Adrenal gland (tissue), 9 donors: ENCODE measurements at regions not wholly inside any gene's neighbourhood (a gene's known extent, or its start where the extent isn't known, plus 50 kb on each side); places are given as distances from the start of the nearest gene placed in this dataset.

Source experiments
- DNase-seq, 7 donors: peaks; one replicate each; pipeline ENCODE4 v3.0.0-alpha.2; 2019 to 2020
- H3K27ac ChIP-seq, 5 donors: fragments of 200-600 bp; sonication (generic) in 4 of 5; 1 replicate in 3 of 5; 2 replicates in 2 of 5; pipeline versions ENCODE4 v1.5.1 to v1.8.0; 2016 to 2020; ENCODE audit warnings: mild to moderate bottlenecking in 1 of 5
- H3K27me3 ChIP-seq: fragments of 200-600 bp; 2 replicates; pipeline ENCODE4 v1.8.0; 2021
- H3K36me3 ChIP-seq, 2 donors: fragments of 200-600 bp; replicated peaks in 1 of 2; 1 replicate in 1 of 2; 2 replicates in 1 of 2; pipeline versions ENCODE4 v1.5.1 to v1.8.0; 2018 to 2022
- H3K4me1 ChIP-seq, 2 donors: fragments of 200-600 bp; replicated peaks in 1 of 2; 1 replicate in 1 of 2; 2 replicates in 1 of 2; pipeline versions ENCODE4 v1.5.1 to v1.8.0; 2018 to 2021
- H3K4me3 ChIP-seq, 4 donors: fragments of 200-600 bp; sonication (generic) in 3 of 4; one replicate each; pipeline ENCODE4 v1.5.1; 2016 to 2018
- H3K9me3 ChIP-seq, 3 donors: fragments of 200-600 bp; sonication (generic) in 1 of 3; replicated peaks in 1 of 3; 1 replicate in 2 of 3; 2 replicates in 1 of 3; pipeline versions ENCODE4 v1.5.1 to v1.8.0; 2016 to 2021
- POLR2A ChIP-seq, 2 donors: fragments of 450-650 bp; IDR thresholded peaks; one replicate each; pipeline ENCODE4 v1.6.1; 2017; ENCODE audit warnings: antibody characterized with exemption in 2 of 2, mild to moderate bottlenecking in 2 of 2, moderate library complexity in 1 of 2
- WGBS, 4 donors: extraction: QIAGEN DNeasy Blood & Tissue Kit in 2 of 4; methylation state at CpG; one replicate each; pipeline versions ENCODE4 v1.1.5 to v1.1.7; 2013 to 2017; 5-methylcytosine and 5-hydroxymethylcytosine counted together
- intact Hi-C, 2 donors: fragments of 100-400 bp; cut with DNase I; formaldehyde crosslinking; loops; one replicate each; pipeline versions ENCODE4 v1.14.1 to v1.15.0; 2022 to 2023
- TF ChIP-seq, protein P1 (sequence below), 6 experiments: fragments of 450-650 bp in 4 of 6; fragments of 200-600 bp in 2 of 6; sonication (generic) in 1 of 6; IDR thresholded peaks; 1 replicate in 5 of 6; 2 replicates in 1 of 6; pipeline versions ENCODE4 v1.5.1 to v1.8.0; 2016 to 2021; ENCODE audit warnings: antibody characterized with exemption in 6 of 6, mild to moderate bottlenecking in 2 of 6, moderate library complexity in 1 of 6
- donor health status: healthy with polysubstance abuse.
- donor health status: Bipolar disorder and iron deficiency.
- donor health status: DM: yes; HTN: yes; CAD: no.
- donor health status: DM: no; HTN: no; CAD: no.
- donor health status: DM: no; HTN: no; CAD: no.

GRCh38 chr15:67002368-67002767 lies 63.0 kb upstream of the SMAD3 start:
- no peaks in the 10 kb centered on the region for H3K4me1 ChIP-seq
- H3K9me3 ChIP-seq, result no peaks in the 10 kb centered on the region
- no peaks in the 10 kb centered on the region for H3K27me3 ChIP-seq
- TF ChIP-seq, protein P1, sequence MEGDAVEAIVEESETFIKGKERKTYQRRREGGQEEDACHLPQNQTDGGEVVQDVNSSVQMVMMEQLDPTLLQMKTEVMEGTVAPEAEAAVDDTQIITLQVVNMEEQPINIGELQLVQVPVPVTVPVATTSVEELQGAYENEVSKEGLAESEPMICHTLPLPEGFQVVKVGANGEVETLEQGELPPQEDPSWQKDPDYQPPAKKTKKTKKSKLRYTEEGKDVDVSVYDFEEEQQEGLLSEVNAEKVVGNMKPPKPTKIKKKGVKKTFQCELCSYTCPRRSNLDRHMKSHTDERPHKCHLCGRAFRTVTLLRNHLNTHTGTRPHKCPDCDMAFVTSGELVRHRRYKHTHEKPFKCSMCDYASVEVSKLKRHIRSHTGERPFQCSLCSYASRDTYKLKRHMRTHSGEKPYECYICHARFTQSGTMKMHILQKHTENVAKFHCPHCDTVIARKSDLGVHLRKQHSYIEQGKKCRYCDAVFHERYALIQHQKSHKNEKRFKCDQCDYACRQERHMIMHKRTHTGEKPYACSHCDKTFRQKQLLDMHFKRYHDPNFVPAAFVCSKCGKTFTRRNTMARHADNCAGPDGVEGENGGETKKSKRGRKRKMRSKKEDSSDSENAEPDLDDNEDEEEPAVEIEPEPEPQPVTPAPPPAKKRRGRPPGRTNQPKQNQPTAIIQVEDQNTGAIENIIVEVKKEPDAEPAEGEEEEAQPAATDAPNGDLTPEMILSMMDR (IDR thresholded peaks at IDR 0.05), result no peak
- no peak for TF ChIP-seq POLR2A (IDR thresholded peaks at IDR 0.05)
- no peak overlapping the region for H3K4me3 ChIP-seq
- no peak overlapping the region for H3K27ac ChIP-seq
- intact Hi-C loops, result no loop called here
- no peak for DNase-seq
- no peaks in the 10 kb centered on the region for H3K36me3 ChIP-seq

- TF ChIP-seq POLR2A (IDR thresholded peaks at IDR 0.05), result no peak
- TF ChIP-seq, protein P1 (IDR thresholded peaks at IDR 0.05), result no peak
- Histone ChIP-seq H3K4me1 (no peaks in the 10 kb centered on the region), H3K9me3 (no peaks in the 10 kb centered on the region), H3K27ac (no peak overlapping the region), H3K27me3 (no peaks in the 10 kb centered on the region), H3K4me3 (no peak overlapping the region), H3K36me3 (no peaks in the 10 kb centered on the region)
- DNase-seq, result no peak
- 88 to 92% (median 90%) methylated on average over 7 of the region's 7 CpGs for WGBS, 4 donors
- intact Hi-C loops, result no loop called here
These were observed 61.8 kb upstream of the SMAD3 start for GRCh38 chr15:67003586-67003985.

GRCh38 chr15:67004142-67004541 lies 61.3 kb upstream of the SMAD3 start:
- H3K9me3 ChIP-seq, result no peaks in the 10 kb centered on the region
- no peak for DNase-seq
- WGBS, 4 donors, result 82 to 89% (median 84%) methylated on average over 3 of the region's 3 CpGs
- H3K36me3 ChIP-seq, result no peaks in the 10 kb centered on the region
- intact Hi-C loops, result no loop called here
- H3K27ac ChIP-seq, result no peak overlapping the region
- H3K4me3 ChIP-seq, result no peak overlapping the region
- no peaks in the 10 kb centered on the region for H3K27me3 ChIP-seq
- TF ChIP-seq, protein P1 (IDR thresholded peaks at IDR 0.05), result no peak
- TF ChIP-seq POLR2A (IDR thresholded peaks at IDR 0.05), result no peak
- no peaks in the 10 kb centered on the region for H3K4me1 ChIP-seq

DNA sequence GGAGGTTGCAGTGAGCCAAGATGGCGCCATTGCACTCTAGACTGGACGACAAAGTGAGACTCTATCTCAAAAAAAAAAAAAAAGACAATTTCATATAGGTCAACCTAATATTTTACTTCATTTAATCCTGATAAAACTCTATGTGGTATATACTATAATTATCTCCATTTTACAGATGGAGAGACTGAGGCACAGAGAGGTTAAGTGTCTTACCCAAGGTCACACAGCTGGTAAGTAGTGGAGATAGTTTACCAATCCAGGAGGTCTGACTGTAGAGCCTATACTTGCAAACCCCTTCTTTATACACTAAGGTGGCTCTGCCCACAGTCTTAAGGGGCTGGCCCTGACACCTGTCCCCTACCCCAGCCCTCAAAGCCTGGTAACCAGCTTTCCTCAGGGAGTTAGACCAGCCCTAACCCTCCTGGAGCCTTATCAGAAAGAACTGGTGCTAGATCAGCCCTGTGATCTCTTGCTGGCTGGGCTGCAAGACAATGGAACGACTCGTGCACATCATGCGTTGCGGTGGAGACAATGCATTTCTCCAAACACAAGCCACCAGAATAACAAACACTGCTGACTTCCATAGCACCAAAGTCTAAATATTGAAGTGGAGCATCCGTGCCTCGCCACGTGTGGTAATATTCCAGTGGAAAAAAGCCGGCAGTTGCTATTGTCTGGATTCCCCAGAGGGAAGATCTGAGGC lies 60.0 kb upstream of the SMAD3 start:
- H3K27me3 ChIP-seq, result no peaks in the 10 kb centered on the region
- 86 to 94% (median 88%) methylated on average over 10 of the region's 10 CpGs for WGBS, 4 donors
- no peaks in the 10 kb centered on the region for H3K9me3 ChIP-seq
- no peak overlapping the region for H3K27ac ChIP-seq
- DNase-seq, result no peak
- H3K36me3 ChIP-seq, result no peaks in the 10 kb centered on the region
- H3K4me1 ChIP-seq, result no peaks in the 10 kb centered on the region
- TF ChIP-seq POLR2A (IDR thresholded peaks at IDR 0.05), result no peak
- TF ChIP-seq, protein P1 (IDR thresholded peaks at IDR 0.05), result no peak
- intact Hi-C loops, result no loop called here
- no peak overlapping the region for H3K4me3 ChIP-seq
